A673 (cell line): ENCODE measurements at regions not wholly inside any gene's neighbourhood (a gene's known extent, or its start where the extent isn't known, plus 50 kb on each side); places are given as distances from the start of the nearest gene placed in this dataset.

Experiments
- EZH2 ChIP-seq: fragments of 200-600 bp; sonication (generic); IDR thresholded peaks from 2 replicates; pipeline ENCODE4 v1.6.1; 2017; ENCODE audit warnings: borderline replicate concordance, low read depth, mild to moderate bottlenecking, mixed read lengths, antibody characterized with exemption, low read length; ENCODE audit not compliant: poor library complexity, severe bottlenecking
- TF ChIP-seq, protein P1 (sequence below): fragments of 300-800, 200-600 bp; sonication (generic); conservative IDR thresholded peaks from 2 replicates; pipeline ENCODE4 v1.5.1; 2017; ENCODE audit warnings: low read depth, mild to moderate bottlenecking, antibody characterized with exemption, low read length, moderate library complexity, mixed read lengths

DNA sequence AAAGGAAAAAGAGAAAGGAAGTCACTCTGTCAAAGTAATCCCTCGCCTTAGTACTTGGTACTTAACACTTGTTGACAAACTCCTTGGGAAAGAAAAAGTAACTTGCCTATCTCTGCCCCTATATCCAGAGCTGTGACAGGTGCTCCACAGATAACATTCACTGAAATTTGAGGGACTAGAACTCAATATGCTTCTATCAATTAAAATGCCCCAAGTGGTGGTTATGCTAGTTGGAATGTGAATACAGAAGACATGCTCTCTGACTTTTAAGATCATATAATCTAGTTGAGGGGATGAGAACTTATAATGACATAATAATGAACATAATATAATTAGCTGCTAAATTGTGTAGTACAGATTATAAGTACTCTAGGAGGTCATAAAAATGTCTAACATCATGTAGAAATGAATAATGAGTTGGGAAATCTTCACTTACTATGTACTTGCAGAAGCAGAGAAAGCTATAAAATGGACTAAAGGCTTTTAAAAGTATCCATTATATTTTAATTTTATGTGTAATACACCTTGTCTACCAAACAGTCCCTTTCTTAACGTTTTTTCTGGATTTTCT lies 153.1 kb upstream of the CCDC54 start:
- no peak for TF ChIP-seq EZH2
- TF ChIP-seq, protein P1, sequence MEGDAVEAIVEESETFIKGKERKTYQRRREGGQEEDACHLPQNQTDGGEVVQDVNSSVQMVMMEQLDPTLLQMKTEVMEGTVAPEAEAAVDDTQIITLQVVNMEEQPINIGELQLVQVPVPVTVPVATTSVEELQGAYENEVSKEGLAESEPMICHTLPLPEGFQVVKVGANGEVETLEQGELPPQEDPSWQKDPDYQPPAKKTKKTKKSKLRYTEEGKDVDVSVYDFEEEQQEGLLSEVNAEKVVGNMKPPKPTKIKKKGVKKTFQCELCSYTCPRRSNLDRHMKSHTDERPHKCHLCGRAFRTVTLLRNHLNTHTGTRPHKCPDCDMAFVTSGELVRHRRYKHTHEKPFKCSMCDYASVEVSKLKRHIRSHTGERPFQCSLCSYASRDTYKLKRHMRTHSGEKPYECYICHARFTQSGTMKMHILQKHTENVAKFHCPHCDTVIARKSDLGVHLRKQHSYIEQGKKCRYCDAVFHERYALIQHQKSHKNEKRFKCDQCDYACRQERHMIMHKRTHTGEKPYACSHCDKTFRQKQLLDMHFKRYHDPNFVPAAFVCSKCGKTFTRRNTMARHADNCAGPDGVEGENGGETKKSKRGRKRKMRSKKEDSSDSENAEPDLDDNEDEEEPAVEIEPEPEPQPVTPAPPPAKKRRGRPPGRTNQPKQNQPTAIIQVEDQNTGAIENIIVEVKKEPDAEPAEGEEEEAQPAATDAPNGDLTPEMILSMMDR: no peak
